ENCODE measurements at regions not wholly inside any gene's neighbourhood (a gene's known extent, or its start where the extent isn't known, plus 50 kb on each side); places are given as distances from the start of the nearest gene placed in this dataset.

- TF ChIP-seq CEBPB (IDR thresholded peaks at IDR 0.05; ENCODE audit: low read depth) (no peak), CTCF (IDR thresholded peaks at IDR 0.05 in 2 of 3, conservative IDR thresholded peaks at IDR 0.05 in 1 of 3; ENCODE audit: borderline replicate concordance in 1 of 3, insufficient read depth in 1 of 3, low read depth in 2 of 3, low read length in 2 of 3) (no peak), EZH2 (IDR thresholded peaks at IDR 0.05) (no peak), ZFX (IDR thresholded peaks at IDR 0.05) (no peak), POLR2AphosphoS5 (IDR thresholded peaks at IDR 0.05; ENCODE audit: low read depth, low read length) (no peak), ZBTB33 (IDR thresholded peaks at IDR 0.05; ENCODE audit: extremely low read depth, insufficient replicate concordance, low read length) (no peak), YY1 (IDR thresholded peaks at IDR 0.05; ENCODE audit: extremely low read depth, insufficient replicate concordance, low read depth, low read length) (no peak), EZH2phosphoT487 (IDR thresholded peaks at IDR 0.05; ENCODE audit: borderline replicate concordance) (no peak), RAD21 (IDR thresholded peaks at IDR 0.05; ENCODE audit: low read depth) (no peak), MAX (IDR thresholded peaks at IDR 0.05) (no peak)
These were observed 348.7 kb downstream of the MAN2A1 start for GRCh38 chr5:110038297-110038997.
